MM.1S (cell line): ENCODE measurements at regions not wholly inside any gene's neighbourhood (a gene's known extent, or its start where the extent isn't known, plus 50 kb on each side); places are given as distances from the start of the nearest gene placed in this dataset.

Experiments used
- DNase-seq: peaks from one replicate; pipeline ENCODE4 v3.0.0-alpha.2; 2015
- H2AFZ ChIP-seq: fragments of 300-600 bp; sonication (generic); 2 replicates; pipeline ENCODE4 v1.6.0; 2016; ENCODE audit warnings: antibody characterized with exemption, low read length
- H3F3A ChIP-seq: fragments of 300-600 bp; sonication (generic); 2 replicates; pipeline ENCODE4 v1.6.1; 2016; ENCODE audit warnings: mild to moderate bottlenecking, antibody characterized with exemption, low read length, moderate library complexity, mixed read lengths; ENCODE audit not compliant: insufficient read depth
- H3K27ac ChIP-seq: fragments of 300-600 bp; sonication (generic); 2 replicates; pipeline ENCODE4 v1.5.1; 2016; ENCODE audit warnings: mild to moderate bottlenecking, low read length
- H3K27me3 ChIP-seq: fragments of 300-600 bp; sonication (generic); replicated peaks from 2 replicates; pipeline ENCODE4 v1.6.0; 2016; ENCODE audit warnings: low read length; ENCODE audit not compliant: insufficient read depth
- H3K36me3 ChIP-seq: fragments of 300-600 bp; sonication (generic); replicated peaks from 2 replicates; pipeline ENCODE4 v1.6.1; 2016; ENCODE audit warnings: mild to moderate bottlenecking, low read length, mixed read lengths; ENCODE audit not compliant: insufficient read depth
- H3K4me1 ChIP-seq: fragments of 300-600 bp; sonication (generic); 2 replicates; pipeline ENCODE4 v1.6.1; 2016; ENCODE audit warnings: low read length, mixed read lengths
- H3K4me2 ChIP-seq: fragments of 300-600 bp; sonication (generic); 2 replicates; pipeline ENCODE4 v1.6.0; 2016; ENCODE audit warnings: low read depth, low read length
- H3K4me3 ChIP-seq: fragments of 300-600 bp; sonication (generic); 2 replicates; pipeline ENCODE4 v1.5.1; 2016; ENCODE audit warnings: low read length, mixed read lengths
- H3K79me2 ChIP-seq: fragments of 300-600 bp; sonication (generic); 2 replicates; pipeline ENCODE4 v1.6.1; 2016; ENCODE audit warnings: mixed run types, low read length, mixed read lengths
- H3K9ac ChIP-seq: fragments of 300-600 bp; sonication (generic); 2 replicates; pipeline ENCODE4 v1.6.1; 2016; ENCODE audit warnings: low read length, mixed read lengths
- H3K9me2 ChIP-seq: fragments of 300-600 bp; sonication (generic); replicated peaks from 2 replicates; pipeline ENCODE4 v1.6.1; 2016; ENCODE audit warnings: mild to moderate bottlenecking, low read length, mixed read lengths; ENCODE audit not compliant: insufficient read depth
- H3K9me3 ChIP-seq: fragments of 300-600 bp; sonication (generic); replicated peaks from 2 replicates; pipeline ENCODE4 v1.6.1; 2016; ENCODE audit warnings: mild to moderate bottlenecking, low read length, mixed read lengths; ENCODE audit not compliant: insufficient read depth
- H4K20me1 ChIP-seq: fragments of 300-600 bp; sonication (generic); 2 replicates; pipeline ENCODE4 v1.6.1; 2016; ENCODE audit warnings: mild to moderate bottlenecking, low read length, moderate library complexity, mixed read lengths; ENCODE audit not compliant: insufficient read depth
- CTCF ChIP-seq: fragments of 300-600 bp; sonication (generic); IDR thresholded peaks from 2 replicates; pipeline ENCODE4 v1.5.1; 2016; ENCODE audit warnings: antibody characterized with exemption, low read length, mixed read lengths
- EZH2 ChIP-seq: fragments of 300-600 bp; sonication (generic); optimal IDR thresholded peaks from 2 replicates; pipeline ENCODE3; 2017; ENCODE audit warnings: low read depth, mild to moderate bottlenecking, antibody characterized with exemption, low read length, mixed read lengths
- EZH2phosphoT487 ChIP-seq: fragments of 300-600 bp; sonication (generic); IDR thresholded peaks from 2 replicates; pipeline ENCODE4 v1.6.1; 2018; ENCODE audit warnings: antibody characterized with exemption, low read length

- H3K4me1 ChIP-seq = peaks cover 6% of the 10 kb centered on the region; the same call in 1 of the 2 replicates
- no peak overlapping the region for H3K4me2 ChIP-seq
- no peaks in the 10 kb centered on the region for H3K9me2 ChIP-seq
- H4K20me1 ChIP-seq = no peaks in the 10 kb centered on the region
- H2AFZ ChIP-seq = no peak overlapping the region
- H3K27ac ChIP-seq = no peak overlapping the region
- H3K9me3 ChIP-seq = no peaks in the 10 kb centered on the region
- no peak overlapping the region for H3K9ac ChIP-seq
- H3F3A ChIP-seq = no peaks in the 10 kb centered on the region
- no peak overlapping the region for H3K4me3 ChIP-seq
- TF ChIP-seq CTCF (no peak), EZH2 (no peak), EZH2phosphoT487 (no peak)
- H3K36me3 ChIP-seq = no peaks in the 10 kb centered on the region
- DNase-seq = no peak
- H3K79me2 ChIP-seq = no peaks in the 10 kb centered on the region
- no peaks in the 10 kb centered on the region for H3K27me3 ChIP-seq
These were observed 1442.9 kb downstream of the UQCRFS1 start for GRCh38 chr19:27770095-27770494.

DNA sequence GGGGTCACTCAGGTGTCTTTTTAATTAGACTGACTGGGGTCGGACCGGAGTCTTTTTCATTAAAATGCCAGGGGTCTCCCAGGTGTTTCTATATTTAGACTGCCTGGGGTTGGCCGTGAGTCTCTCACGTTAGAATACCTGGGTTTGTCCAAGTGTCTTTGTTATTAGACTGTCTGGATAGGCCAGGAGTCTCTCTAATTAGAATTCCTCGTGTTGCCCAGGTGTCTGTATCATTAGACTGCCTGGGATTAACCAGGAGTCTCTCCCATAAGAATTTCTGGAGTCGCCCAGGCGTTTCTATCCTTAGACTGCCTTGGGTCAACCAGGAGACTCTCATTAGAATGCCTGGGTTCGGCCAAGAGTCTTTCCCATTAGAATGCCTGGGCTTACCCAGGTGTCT is 1445.7 kb downstream of the UQCRFS1 start:
- Histone ChIP-seq H3K36me3 (no peaks in the 10 kb centered on the region), H2AFZ (no peak overlapping the region), H3K9me2 (no peaks in the 10 kb centered on the region), H3K9ac (no peak overlapping the region), H3K27ac (no peak overlapping the region), H3K4me3 (no peak overlapping the region), H3K4me1 (peaks cover 26% of the 10 kb centered on the region), H3F3A (peaks cover 7% of the 10 kb centered on the region), H3K27me3 (no peaks in the 10 kb centered on the region), H4K20me1 (no peaks in the 10 kb centered on the region), H3K9me3 (no peaks in the 10 kb centered on the region), H3K4me2 (no peak overlapping the region), H3K79me2 (no peaks in the 10 kb centered on the region)
- TF ChIP-seq CTCF (no peak), EZH2 (no peak), EZH2phosphoT487 (no peak)
- no peak for DNase-seq

DNA sequence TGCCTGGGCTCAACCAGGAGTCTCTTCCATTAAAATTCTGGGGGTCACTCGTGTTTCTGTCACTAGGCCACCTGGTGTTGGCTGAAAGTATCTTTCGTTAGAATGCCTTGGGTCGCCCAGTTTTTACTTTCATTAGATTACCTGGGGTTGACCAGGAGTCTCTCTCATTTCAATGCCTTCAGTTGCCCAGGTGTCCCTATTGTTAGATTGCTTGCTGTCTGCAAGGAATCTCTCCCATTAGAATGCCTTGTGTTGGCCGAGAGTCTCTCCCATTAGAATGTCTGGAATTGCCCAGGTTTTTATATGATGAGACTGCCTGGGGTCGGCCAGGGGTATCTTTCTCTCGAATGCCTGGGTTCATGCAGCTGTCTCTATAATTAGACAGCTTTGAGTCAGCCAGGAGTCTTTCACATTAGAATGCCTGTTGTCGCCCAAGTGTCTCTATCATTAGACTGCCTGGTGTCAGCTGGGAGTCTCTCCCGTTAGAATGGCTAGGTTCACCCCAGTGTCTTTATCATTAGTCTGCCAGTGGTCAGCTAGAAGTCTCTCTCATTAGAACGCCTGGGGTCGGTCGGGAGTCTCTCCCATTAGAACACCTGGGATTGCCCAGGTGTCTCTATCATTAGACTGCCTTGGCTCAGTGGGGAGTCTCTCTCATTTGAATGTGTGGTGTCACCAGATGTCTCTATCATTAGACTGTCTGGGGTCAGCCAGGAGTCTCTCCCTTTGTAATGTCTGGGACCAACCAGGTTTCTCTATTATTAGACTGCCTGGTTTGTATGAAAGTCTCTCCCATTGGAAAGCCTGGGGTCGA is 1446.8 kb downstream of the UQCRFS1 start:
- H3K4me3 ChIP-seq = no peak overlapping the region
- H3K4me2 ChIP-seq = no peak overlapping the region
- no peak overlapping the region for H3K9ac ChIP-seq
- no peaks in the 10 kb centered on the region for H3K79me2 ChIP-seq
- H3K27me3 ChIP-seq = no peaks in the 10 kb centered on the region
- H3K4me1 ChIP-seq = peaks cover 26% of the 10 kb centered on the region
- no peaks in the 10 kb centered on the region for H3K36me3 ChIP-seq
- H3K9me2 ChIP-seq = no peaks in the 10 kb centered on the region
- peaks cover 7% of the 10 kb centered on the region for H3F3A ChIP-seq
- H3K27ac ChIP-seq = no peak overlapping the region
- TF ChIP-seq CTCF (no peak), EZH2 (no peak), EZH2phosphoT487 (no peak)
- no peaks in the 10 kb centered on the region for H3K9me3 ChIP-seq
- no peaks in the 10 kb centered on the region for H4K20me1 ChIP-seq
- DNase-seq = no peak
- H2AFZ ChIP-seq = no peak overlapping the region
